B cell (primary cell): ENCODE measurements at regions not wholly inside any gene's neighbourhood (a gene's known extent, or its start where the extent isn't known, plus 50 kb on each side); places are given as distances from the start of the nearest gene placed in this dataset.

Source experiments
- ATAC-seq: fragments of 200-7000 bp; cut with Tn5 transposase; one replicate; pipeline ENCODE4 v1.10.0; 2021; ENCODE audit warnings: low read depth, mild to moderate bottlenecking, moderate number of reproducible peaks, moderate library complexity
- CTCF ChIA-PET: fragments of 350-600 bp; sonication (Branson Sonifier 250); formaldehyde crosslinking; loops from one replicate; lab custom pipeline; 2021; ENCODE audit warnings: antibody characterized with exemption, inconsistent platforms; lab: Charles Lee
- POLR2A ChIA-PET: fragments of 350-600 bp; sonication (Branson Sonifier 250); formaldehyde crosslinking; loops from one replicate; lab custom pipeline; 2021; ENCODE audit warnings: antibody characterized with exemption; lab: Charles Lee
- DNase-seq: peaks from one replicate; pipeline ENCODE4 v3.0.0; 2013
- H2AFZ ChIP-seq: 2 replicates; pipeline ENCODE4 v1.6.1; 2012; ENCODE audit warnings: mild to moderate bottlenecking, low read depth, low read length; ENCODE audit not compliant: insufficient read depth, poor library complexity, severe bottlenecking
- H3K27ac ChIP-seq, 2 donors: 1 replicate in 1 of 2; 2 replicates in 1 of 2; pipeline ENCODE4 v1.5.1; 2012 to 2013; ENCODE audit warnings: low read length in 2 of 2, mild to moderate bottlenecking in 2 of 2, moderate library complexity in 1 of 2
- H3K27me3 ChIP-seq, 4 experiments: fragments of 200-600 bp in 1 of 4; sonication (generic) in 1 of 4; replicated peaks in 1 of 4; 1 replicate in 2 of 4; 2 replicates in 2 of 4; pipeline versions ENCODE4 v1.6.1 to v1.7.0; 2013 to 2016; ENCODE audit warnings: low read length in 3 of 4, mild to moderate bottlenecking in 2 of 4, mixed read lengths in 1 of 4, moderate library complexity in 1 of 4; ENCODE audit not compliant: insufficient read depth in 4 of 4, control insufficient read depth in 3 of 4; ENCODE audit errors: control extremely low read depth in 1 of 4
- H3K36me3 ChIP-seq, 2 experiments: replicated peaks in 1 of 2; 1 replicate in 1 of 2; 2 replicates in 1 of 2; pipeline versions ENCODE4 v1.6.1 to v1.7.1; 2013; ENCODE audit warnings: low read length in 1 of 2; ENCODE audit not compliant: insufficient read depth in 2 of 2, control insufficient read depth in 1 of 2; ENCODE audit errors: control extremely low read depth in 1 of 2, extremely low read depth in 1 of 2
- H3K4me1 ChIP-seq, 2 donors: fragments of 200-600 bp in 1 of 2; sonication (generic) in 1 of 2; 1 replicate in 1 of 2; 2 replicates in 1 of 2; pipeline versions ENCODE4 v1.5.1 to v1.6.1; 2013 to 2017; ENCODE audit warnings: low read length in 2 of 2; ENCODE audit not compliant: control insufficient read depth in 2 of 2, insufficient read depth in 2 of 2
- H3K4me2 ChIP-seq: replicated peaks from 2 replicates; pipeline ENCODE3; 2012; ENCODE audit warnings: mild to moderate bottlenecking, low read depth, low read length; ENCODE audit not compliant: poor library complexity, severe bottlenecking
- H3K4me3 ChIP-seq, 5 experiments: fragments of 200-600 bp in 1 of 5; sonication (generic) in 1 of 5; 1 replicate in 3 of 5; 2 replicates in 2 of 5; pipeline versions ENCODE4 v1.5.1 to v1.7.0; 2011 to 2016; ENCODE audit warnings: low read length in 4 of 5, mild to moderate bottlenecking in 4 of 5, low read depth in 2 of 5, control low read depth in 1 of 5, moderate library complexity in 1 of 5; ENCODE audit not compliant: insufficient read depth in 1 of 5; ENCODE audit errors: control extremely low read depth in 1 of 5, extremely low read depth in 1 of 5
- H3K79me2 ChIP-seq: fragments of 200-600 bp; sonication (generic); one replicate; pipeline ENCODE4 v1.6.0; 2016; ENCODE audit warnings: low read length; ENCODE audit not compliant: control insufficient read depth, insufficient read depth
- H3K9ac ChIP-seq: fragments of 200-600 bp; sonication (generic); 2 replicates; pipeline ENCODE4 v1.6.1; 2017; ENCODE audit warnings: mild to moderate bottlenecking, low read length, moderate library complexity
- H3K9me3 ChIP-seq, 3 donors: one replicate each; pipeline versions ENCODE4 v1.6.1 to v1.7.1; 2013; ENCODE audit warnings: low read length in 2 of 3; ENCODE audit not compliant: control insufficient read depth in 2 of 3, insufficient read depth in 1 of 3; ENCODE audit errors: control extremely low read depth in 1 of 3
- H4K20me1 ChIP-seq: 2 replicates; pipeline ENCODE4 v1.6.0; 2012; ENCODE audit warnings: mild to moderate bottlenecking, low read length; ENCODE audit not compliant: insufficient read depth, control insufficient read depth, poor library complexity, severe bottlenecking
- H3K27ac Mint-ChIP-seq: one replicate; pipeline ENCODE4 v1.8.0; 2021; ENCODE audit warnings: mixed read lengths
- H3K27me3 Mint-ChIP-seq: one replicate; pipeline ENCODE4 v1.8.0; 2021; ENCODE audit warnings: mixed read lengths
- H3K4me1 Mint-ChIP-seq: one replicate; pipeline ENCODE4 v1.8.0; 2021; ENCODE audit warnings: mixed read lengths
- H3K4me3 Mint-ChIP-seq: one replicate; pipeline ENCODE4 v1.8.0; 2021; ENCODE audit warnings: mixed read lengths
- H3K9me3 Mint-ChIP-seq: one replicate; pipeline ENCODE4 v1.8.0; 2022; ENCODE audit warnings: mixed read lengths; ENCODE audit not compliant: insufficient read depth
- CTCF ChIP-seq: fragments of 200-600 bp; IDR thresholded peaks from one replicate; pipeline ENCODE4 v1.8.0; 2022; ENCODE audit warnings: antibody characterized with exemption, mild to moderate bottlenecking
- EZH2 ChIP-seq: IDR thresholded peaks from 2 replicates; pipeline ENCODE4 v1.6.1; 2012; ENCODE audit warnings: borderline replicate concordance, low read depth, mild to moderate bottlenecking, moderate library complexity, low read length; ENCODE audit not compliant: insufficient read depth, poor library complexity, severe bottlenecking
- WGBS: methylation state at CpG from one replicate; pipeline ENCODE4 v1.1.5; 2013; ENCODE audit warnings: missing lambda C conversion rate; ENCODE audit not compliant: insufficient coverage; 5-methylcytosine and 5-hydroxymethylcytosine counted together
- intact Hi-C: fragments of 100-400 bp; cut with micrococcal nuclease; formaldehyde crosslinking; loops from one replicate; pipeline ENCODE4 v1.10.0; 2022

- H3K27ac Mint-ChIP-seq, result no peak overlapping the region
- no CpG with 5 or more reads among the region's 4 CpGs for WGBS
- POLR2A ChIA-PET, result no interaction called here
Measured at GRCh38 chr5:66518753-66519152, 77.4 kb upstream of the MAST4 start.

GRCh38 chr5:66519626-66520025 lies 76.6 kb upstream of the MAST4 start:
- CTCF ChIA-PET, result interaction anchor here (1.1 kb wide), 1 partner anchor 35 kb away, joined by 3 read pairs; no protein-coding TSS in a partner anchor
- H3K27me3 Mint-ChIP-seq, result no peaks in the 10 kb centered on the region

More at GRCh38 chr5:66518753-66519152, 77.4 kb upstream of the MAST4 start:
- Histone ChIP-seq H3K79me2 (no peaks in the 10 kb centered on the region), H3K9ac (no peak overlapping the region), H3K27ac (no peak overlapping the region), H3K4me3 (no peak overlapping the region), H3K4me2 (no peak overlapping the region), H2AFZ (no peak overlapping the region), H3K36me3 (no peaks in the 10 kb centered on the region), H4K20me1 (no peaks in the 10 kb centered on the region), H3K4me1 (peaks cover 34 to 36% of the 10 kb centered on the region in 2 donors), H3K9me3 (peaks cover 0 to 6% (median 2%) of the 10 kb centered on the region in 3 donors), H3K27me3 (no peaks in the 10 kb centered on the region)
- Mint-ChIP-seq H3K4me1 (peaks cover 39% of the 10 kb centered on the region), H3K27me3 (no peaks in the 10 kb centered on the region), H3K4me3 (no peak overlapping the region), H3K9me3 (peaks cover 7% of the 10 kb centered on the region)
- TF ChIP-seq EZH2 (no peak), CTCF (no peak)
- no peak for ATAC-seq
- CTCF ChIA-PET, result no interaction called here
- intact Hi-C loops, result loop anchor here (10.0 kb wide), 2 partner anchors 374 to 794 kb away; partner anchors contain the start of genes NLN, SGTB and SREK1
- DNase-seq, result no peak

More at GRCh38 chr5:66519626-66520025, 76.6 kb upstream of the MAST4 start:
- Histone ChIP-seq H3K4me1 (peaks cover 26 to 27% of the 10 kb centered on the region in 2 donors), H3K9ac (no peak overlapping the region), H4K20me1 (no peaks in the 10 kb centered on the region), H3K27ac (no peak overlapping the region), H3K4me3 (no peak overlapping the region), H2AFZ (no peak overlapping the region), H3K27me3 (no peaks in the 10 kb centered on the region), H3K4me2 (no peak overlapping the region), H3K79me2 (no peaks in the 10 kb centered on the region), H3K36me3 (no peaks in the 10 kb centered on the region), H3K9me3 (peaks cover 0 to 6% (median 2%) of the 10 kb centered on the region in 3 donors)
- intact Hi-C loops, result loop anchor here (10.0 kb wide), 2 partner anchors 375 to 795 kb away; partner anchors contain the start of genes NLN, SGTB and SREK1
- Mint-ChIP-seq H3K27ac (no peak overlapping the region), H3K9me3 (peaks cover 7% of the 10 kb centered on the region), H3K4me3 (no peak overlapping the region), H3K4me1 (peaks cover 30% of the 10 kb centered on the region)
- no peak for ATAC-seq
- TF ChIP-seq EZH2 (no peak), CTCF (no peak)
- WGBS, result 100% methylated on average over 1 of the region's 1 CpG
- POLR2A ChIA-PET, result no interaction called here
- DNase-seq, result no peak
